Mesodermal cell (in vitro differentiated cells): ENCODE measurements at regions not wholly inside any gene's neighbourhood (a gene's known extent, or its start where the extent isn't known, plus 50 kb on each side); places are given as distances from the start of the nearest gene placed in this dataset.

ENCODE experiments used
- H3K27ac ChIP-seq: 2 replicates; pipeline ENCODE4 v1.7.0; 2013; ENCODE audit warnings: mild to moderate bottlenecking, low read depth, low read length, moderate library complexity; ENCODE audit not compliant: severe bottlenecking
- H3K36me3 ChIP-seq: 2 replicates; pipeline ENCODE4 v1.7.1; 2013; ENCODE audit warnings: mild to moderate bottlenecking, low read length, moderate library complexity; ENCODE audit not compliant: control insufficient read depth, insufficient read depth
- H3K4me1 ChIP-seq: one replicate; pipeline ENCODE4 v1.7.1; 2013; ENCODE audit warnings: mild to moderate bottlenecking, low read length; ENCODE audit not compliant: insufficient read depth, control insufficient read depth, poor library complexity, severe bottlenecking
- H3K4me3 ChIP-seq: 2 replicates; pipeline ENCODE4 v1.7.0; 2013; ENCODE audit warnings: low read length, control low read depth, mild to moderate bottlenecking; ENCODE audit not compliant: insufficient read depth, poor library complexity, severe bottlenecking; ENCODE audit errors: extremely low read depth
- H3K9me3 ChIP-seq: 2 replicates; pipeline ENCODE4 v1.7.1; 2013; ENCODE audit warnings: mild to moderate bottlenecking, low read length, moderate library complexity; ENCODE audit not compliant: control insufficient read depth
- WGBS, 2 experiments: methylation state at CpG; one replicate each; pipeline ENCODE4 v1.1.5; 2013; ENCODE audit warnings: missing lambda C conversion rate in 2 of 2; ENCODE audit not compliant: insufficient coverage in 2 of 2; 5-methylcytosine and 5-hydroxymethylcytosine counted together

DNA sequence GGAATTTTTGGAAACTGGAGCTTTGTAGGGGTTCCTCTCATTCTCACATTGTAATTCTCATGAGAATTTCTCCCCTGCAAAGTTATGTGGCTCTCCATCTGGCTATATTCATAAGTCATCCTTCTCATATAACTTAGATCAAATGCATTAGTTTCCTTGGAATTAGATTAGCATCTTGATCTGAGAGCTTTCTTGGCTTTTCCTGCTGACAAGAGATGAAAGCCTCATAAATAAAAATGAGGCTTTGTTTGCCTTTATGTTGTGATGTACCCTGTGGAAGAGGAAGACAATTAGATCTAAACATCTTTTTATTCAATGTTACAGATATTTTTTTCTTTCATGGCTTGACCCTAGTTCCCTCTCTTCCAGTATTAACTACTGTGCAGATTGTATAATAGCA lies 165.4 kb upstream of the ZPLD1 start:
- no peak overlapping the region for H3K4me3 ChIP-seq
- H3K4me1 ChIP-seq: no peaks in the 10 kb centered on the region
- no peaks in the 10 kb centered on the region for H3K36me3 ChIP-seq
- no peak overlapping the region for H3K27ac ChIP-seq
- H3K9me3 ChIP-seq: no peaks in the 10 kb centered on the region

DNA sequence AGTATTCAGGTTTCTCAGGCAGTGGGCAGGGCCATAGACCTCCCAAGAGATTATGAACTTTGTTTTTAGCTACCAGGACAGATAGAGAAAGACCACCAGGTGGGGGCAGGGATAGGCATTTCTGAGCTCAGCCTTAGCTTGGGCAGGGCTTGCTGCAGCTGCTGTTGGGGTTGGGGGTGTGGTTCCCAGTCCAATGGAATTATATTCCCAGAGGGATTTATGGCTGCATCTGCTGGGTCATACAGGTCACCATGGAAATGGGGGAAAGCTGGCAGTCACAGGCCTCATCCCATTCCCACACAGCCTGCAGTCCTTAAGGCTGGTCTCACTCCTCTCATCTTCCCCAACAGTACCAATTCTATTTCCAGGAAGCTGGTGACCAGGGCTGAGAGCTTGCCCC lies 144.6 kb upstream of the ZPLD1 start:
- Histone ChIP-seq H3K4me1 (no peaks in the 10 kb centered on the region), H3K4me3 (no peak overlapping the region), H3K27ac (no peak overlapping the region), H3K36me3 (no peaks in the 10 kb centered on the region), H3K9me3 (peaks cover 4% of the 10 kb centered on the region)

DNA sequence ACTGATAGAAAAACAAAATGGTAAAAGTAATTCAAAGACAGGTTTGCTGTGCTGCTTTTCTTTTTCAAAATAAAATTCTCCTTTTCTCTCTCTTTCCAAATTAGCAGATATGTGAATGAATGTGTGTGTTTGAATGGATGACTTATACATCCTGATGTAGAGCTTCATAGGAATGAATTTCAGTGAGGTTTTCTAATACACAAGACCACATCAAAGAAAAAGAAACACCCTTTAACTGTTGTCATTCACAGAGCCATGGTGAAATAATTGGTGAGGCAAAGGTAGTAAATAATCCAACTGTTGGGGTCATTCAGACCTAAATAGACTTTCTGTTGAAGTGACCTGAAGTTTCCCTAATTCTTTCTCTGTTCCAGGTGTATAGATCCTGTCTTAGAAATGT lies 139.1 kb upstream of the ZPLD1 start:
- no peak overlapping the region for H3K27ac ChIP-seq
- H3K4me3 ChIP-seq: no peak overlapping the region
- H3K9me3 ChIP-seq: no peaks in the 10 kb centered on the region
- no peaks in the 10 kb centered on the region for H3K36me3 ChIP-seq
- no peaks in the 10 kb centered on the region for H3K4me1 ChIP-seq

DNA sequence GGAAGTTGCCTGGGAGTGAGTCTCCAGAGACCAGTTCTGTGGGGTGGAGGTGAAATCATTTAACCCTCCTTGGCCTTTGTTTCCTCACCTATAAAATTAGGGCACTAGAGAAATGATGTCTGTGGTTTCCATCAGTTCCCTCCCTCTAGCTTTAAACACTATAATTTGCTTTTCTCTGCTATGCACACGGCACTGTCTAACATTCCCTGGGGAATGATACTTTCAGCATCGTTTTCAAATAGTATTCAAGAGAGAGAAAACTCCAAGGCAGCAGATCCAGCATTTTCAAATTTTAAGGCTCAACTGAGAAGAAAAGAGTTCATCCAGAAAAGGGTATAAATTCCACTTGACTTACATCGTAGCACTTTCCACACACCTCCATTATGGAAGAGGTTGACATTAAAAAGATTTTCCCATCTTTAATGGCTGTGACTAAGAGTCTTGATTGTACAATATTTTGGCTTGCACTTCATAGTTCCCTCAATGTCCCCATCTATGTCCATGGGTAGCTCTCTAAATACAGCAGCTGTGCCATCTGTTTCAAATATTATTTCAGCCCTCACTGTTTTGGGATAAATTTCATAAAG lies 137.7 kb upstream of the ZPLD1 start:
- no peaks in the 10 kb centered on the region for H3K36me3 ChIP-seq
- H3K9me3 ChIP-seq: no peaks in the 10 kb centered on the region
- no peaks in the 10 kb centered on the region for H3K4me1 ChIP-seq
- H3K4me3 ChIP-seq: no peak overlapping the region
- 90% methylated on average over 2 of the region's 3 CpGs; no CpG with 5 or more reads in 1 of the 2 experiments for WGBS, 2 experiments
- H3K27ac ChIP-seq: no peak overlapping the region

DNA sequence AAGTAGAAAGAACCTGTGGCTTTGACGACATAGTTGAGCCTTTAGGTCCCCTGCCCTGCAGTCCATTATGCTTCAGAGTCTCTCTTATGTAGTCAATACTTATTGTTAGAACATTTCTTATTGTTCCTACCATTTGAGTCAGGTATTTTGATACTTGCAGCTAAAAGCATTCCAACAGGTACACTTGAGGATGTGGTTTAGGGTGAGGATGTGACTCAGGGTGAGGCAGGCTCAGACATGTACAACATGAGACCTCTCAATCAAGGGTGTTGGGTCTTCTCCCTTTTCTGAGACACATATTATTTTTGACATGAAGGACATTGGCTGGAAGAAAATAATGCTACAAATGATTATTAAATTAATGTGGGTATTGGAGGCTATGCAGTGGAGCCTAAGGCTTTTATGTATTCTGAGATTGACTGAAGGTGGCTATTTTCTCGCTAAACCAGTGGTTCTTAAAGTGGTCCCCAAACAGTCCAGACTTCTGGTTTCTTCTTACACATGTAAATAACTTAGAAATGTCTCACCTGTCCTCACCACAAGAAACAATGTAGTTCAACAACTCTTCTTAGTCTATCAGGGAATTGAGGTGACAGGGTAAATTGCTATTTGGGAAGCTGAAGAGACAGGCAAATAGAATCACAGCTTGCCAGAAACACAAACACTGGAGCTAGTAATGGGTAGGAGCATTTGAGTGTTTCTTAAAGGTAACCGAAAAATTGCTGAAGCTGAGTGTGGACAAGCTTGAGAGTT lies 135.5 kb upstream of the ZPLD1 start:
- no peak overlapping the region for H3K27ac ChIP-seq

DNA sequence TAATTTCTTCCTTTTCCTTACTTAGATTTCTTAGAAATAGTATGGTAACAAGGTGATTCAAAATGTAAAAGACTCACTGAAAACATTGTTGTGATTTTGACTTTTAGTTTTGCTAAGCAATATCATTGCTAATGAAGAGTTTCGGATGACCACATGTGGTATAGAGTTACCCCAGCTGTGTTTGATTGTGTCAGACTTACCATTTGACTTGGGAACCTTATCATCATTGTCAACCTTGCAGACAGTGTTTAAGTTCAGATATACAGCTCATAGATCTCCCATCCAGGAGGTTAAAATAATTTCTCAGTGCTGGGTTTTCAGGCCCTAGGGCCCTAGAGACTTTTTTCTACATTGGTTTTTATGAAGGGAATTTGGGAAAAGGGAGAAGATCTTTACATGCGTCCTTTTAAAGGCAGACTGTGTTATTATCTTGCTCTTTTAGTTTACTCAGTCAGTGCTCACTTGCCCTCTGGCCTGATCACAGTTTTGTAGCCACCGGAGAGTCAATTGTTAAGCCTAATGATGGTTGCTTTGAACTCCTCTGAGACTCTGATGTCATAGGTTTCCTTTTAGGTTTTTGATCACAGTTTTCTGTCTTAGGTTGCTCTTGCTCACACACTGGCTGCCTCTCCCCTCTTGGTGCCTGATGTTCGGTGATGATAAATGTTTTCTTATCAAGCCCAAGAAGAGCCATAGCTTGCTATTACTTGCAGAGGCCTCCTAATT lies 133.5 kb upstream of the ZPLD1 start:
- Histone ChIP-seq H3K27ac (peak overlapping the region; percentile 24), H3K36me3 (no peaks in the 10 kb centered on the region), H3K4me3 (no peak overlapping the region)

More for the DNA sequence above, 135.5 kb upstream of the ZPLD1 start:
- no peaks in the 10 kb centered on the region for H3K9me3 ChIP-seq
- H3K4me3 ChIP-seq: no peak overlapping the region
- WGBS, 2 experiments: 100% methylated on average over 1 to 2 of the region's 3 CpGs
- no peaks in the 10 kb centered on the region for H3K36me3 ChIP-seq
- peaks cover 3% of the 10 kb centered on the region for H3K4me1 ChIP-seq

DNA sequence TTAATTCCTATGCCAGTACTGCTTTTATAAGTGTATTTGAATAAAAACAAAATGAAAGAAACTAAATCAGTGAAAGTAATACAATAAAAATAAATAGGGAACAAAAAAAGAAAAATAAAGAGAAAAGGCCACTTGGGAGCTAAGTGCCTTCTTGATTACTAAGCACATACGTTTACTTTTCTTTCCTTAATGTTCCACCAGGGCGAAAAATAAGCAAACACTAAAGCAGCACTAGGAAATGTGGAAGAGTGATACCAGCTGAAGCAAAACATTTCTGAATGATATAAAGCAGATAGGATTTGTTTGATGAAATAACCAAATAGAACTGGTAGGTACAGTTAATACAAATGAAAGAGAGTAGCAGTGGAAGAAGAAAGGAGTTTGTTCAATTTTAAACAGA lies 132.8 kb upstream of the ZPLD1 start:
- Histone ChIP-seq H3K36me3 (no peaks in the 10 kb centered on the region), H3K9me3 (no peaks in the 10 kb centered on the region), H3K27ac (no peak overlapping the region), H3K4me1 (peaks cover 3% of the 10 kb centered on the region), H3K4me3 (no peak overlapping the region)
- no CpG with 5 or more reads among the region's 2 CpGs for WGBS, 2 experiments

More for the DNA sequence above, 133.5 kb upstream of the ZPLD1 start:
- Histone ChIP-seq H3K9me3 (no peaks in the 10 kb centered on the region), H3K4me1 (peaks cover 3% of the 10 kb centered on the region)
- WGBS, 2 experiments: 60 to 79% methylated on average over 1 to 3 of the region's 4 CpGs

DNA sequence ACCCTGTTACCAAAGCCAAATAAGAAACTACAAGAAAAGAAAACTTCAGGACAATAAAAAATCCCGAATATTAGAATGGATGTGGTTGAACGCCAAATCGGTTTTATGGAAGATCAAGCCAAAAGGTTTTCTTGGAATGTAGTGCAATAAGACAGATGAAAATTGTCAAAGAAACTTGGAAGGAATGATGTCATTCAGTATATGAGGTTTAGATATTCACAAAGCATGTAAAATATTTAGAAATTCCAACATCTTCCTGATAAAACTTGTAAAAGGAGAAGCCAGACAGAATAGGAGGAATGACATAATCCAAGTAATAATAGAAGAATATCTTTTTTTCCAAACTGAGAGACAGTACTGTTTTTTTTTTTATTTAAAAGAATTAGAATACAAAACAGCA lies 130.3 kb upstream of the ZPLD1 start:
- no peaks in the 10 kb centered on the region for H3K9me3 ChIP-seq
- H3K27ac ChIP-seq: no peak overlapping the region
- WGBS, 2 experiments: 100% methylated on average over 3 of the region's 3 CpGs; no CpG with 5 or more reads in 1 of the 2 experiments
- peaks cover 3% of the 10 kb centered on the region for H3K4me1 ChIP-seq
- H3K36me3 ChIP-seq: no peaks in the 10 kb centered on the region
- no peak overlapping the region for H3K4me3 ChIP-seq

DNA sequence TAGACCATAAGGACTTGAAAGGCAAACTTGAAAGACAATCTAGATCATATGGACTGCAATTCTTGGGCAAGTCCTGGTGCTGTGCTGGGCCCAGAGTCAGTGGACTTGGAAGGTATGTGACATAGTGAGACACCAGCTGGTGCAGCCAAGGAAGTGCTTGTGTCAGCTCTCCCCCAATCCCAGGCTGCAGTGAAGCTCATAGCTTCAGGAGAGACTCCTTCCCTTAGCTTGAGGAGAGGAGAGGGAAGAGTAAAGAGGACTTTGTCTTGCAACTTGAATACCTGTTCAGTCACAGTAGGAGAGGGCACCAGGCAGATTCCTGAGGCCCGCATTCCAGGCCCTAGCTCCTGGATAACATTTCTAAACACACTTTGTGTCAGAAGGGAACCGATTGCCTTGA lies 127.4 kb upstream of the ZPLD1 start:
- 92 to 100% methylated on average over 1 to 2 of the region's 2 CpGs for WGBS, 2 experiments
- H3K9me3 ChIP-seq: no peaks in the 10 kb centered on the region
- no peaks in the 10 kb centered on the region for H3K36me3 ChIP-seq
- H3K27ac ChIP-seq: no peak overlapping the region
- peaks cover 3% of the 10 kb centered on the region for H3K4me1 ChIP-seq
- no peak overlapping the region for H3K4me3 ChIP-seq

DNA sequence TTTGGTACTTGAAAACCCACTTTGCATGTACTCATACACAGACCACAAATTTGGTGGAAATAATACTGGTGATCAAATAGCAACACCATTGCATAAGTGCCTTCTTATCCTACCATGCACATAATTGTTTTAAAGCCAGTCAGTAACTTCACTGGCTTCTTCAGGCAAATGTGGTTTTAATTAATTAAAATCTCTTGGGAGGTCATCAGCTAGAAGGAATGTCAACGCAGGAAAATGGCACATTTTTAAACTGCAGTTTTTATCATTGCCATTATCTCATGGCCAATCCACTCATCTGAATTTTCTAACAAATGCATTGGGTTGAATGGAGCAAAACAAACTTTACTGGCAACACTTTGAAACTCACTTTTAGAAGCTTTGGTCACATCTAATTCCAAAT lies 105.7 kb upstream of the ZPLD1 start:
- Histone ChIP-seq H3K9me3 (no peaks in the 10 kb centered on the region), H3K4me1 (no peaks in the 10 kb centered on the region), H3K36me3 (no peaks in the 10 kb centered on the region), H3K27ac (no peak overlapping the region), H3K4me3 (no peak overlapping the region)
- WGBS, 2 experiments: 100% methylated on average over 1 of the region's 1 CpG; no CpG with 5 or more reads in 1 of the 2 experiments

DNA sequence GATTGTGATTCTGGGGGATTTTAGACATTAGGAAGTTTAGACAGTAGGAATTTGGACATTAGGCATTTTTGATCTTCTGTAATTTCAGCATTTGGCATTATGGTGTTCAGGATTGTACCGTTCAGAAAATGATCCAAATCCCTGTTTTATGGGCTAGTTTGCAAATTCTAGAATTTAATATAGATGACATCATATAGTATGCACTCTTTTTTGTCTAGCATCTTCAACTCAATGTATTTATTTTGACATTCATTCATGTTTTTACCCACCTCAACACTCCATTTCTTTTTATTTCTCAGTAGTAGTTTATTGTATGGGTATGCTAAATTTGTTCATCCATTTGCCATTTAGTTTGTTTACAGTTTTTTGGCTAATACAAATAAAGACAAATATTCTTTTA lies 105.3 kb upstream of the ZPLD1 start:
- Histone ChIP-seq H3K9me3 (no peaks in the 10 kb centered on the region), H3K4me3 (no peak overlapping the region), H3K36me3 (no peaks in the 10 kb centered on the region), H3K27ac (no peak overlapping the region), H3K4me1 (no peaks in the 10 kb centered on the region)
- WGBS, 2 experiments: no CpG with 5 or more reads among the region's 1 CpG
